H1 (cell line): ENCODE measurements at regions not wholly inside any gene's neighbourhood (a gene's known extent, or its start where the extent isn't known, plus 50 kb on each side); places are given as distances from the start of the nearest gene placed in this dataset.

Experiments
- ATF3 ChIP-seq: IDR thresholded peaks from 2 replicates; pipeline ENCODE4 v1.6.1; 2011; ENCODE audit warnings: low read depth, mild to moderate bottlenecking, low read length; ENCODE audit not compliant: insufficient read depth
- BCL11A ChIP-seq, 2 experiments: IDR thresholded peaks; one replicate each; pipeline ENCODE4 v1.6.1; 2011; ENCODE audit warnings: low read depth in 2 of 2, low read length in 2 of 2, mild to moderate bottlenecking in 2 of 2
- CTCF ChIP-seq, 3 experiments: IDR thresholded peaks; 1 replicate in 2 of 3; 2 replicates in 1 of 3; pipeline versions ENCODE4 v1.5.1 to v1.6.1; 2011; ENCODE audit warnings: low read length in 3 of 3, mild to moderate bottlenecking in 3 of 3, inconsistent platforms in 2 of 3, low read depth in 1 of 3, moderate library complexity in 1 of 3; ENCODE audit not compliant: insufficient read depth in 1 of 3; ENCODE audit errors: control extremely low read depth in 1 of 3
- EGR1 ChIP-seq: IDR thresholded peaks from 2 replicates; pipeline ENCODE4 v1.6.1; 2011; ENCODE audit warnings: low read depth, low read length, borderline replicate concordance
- EP300 ChIP-seq, 2 experiments: IDR thresholded peaks; 1 replicate in 1 of 2; 2 replicates in 1 of 2; pipeline ENCODE4 v1.6.1; 2011 to 2012; ENCODE audit warnings: low read depth in 2 of 2, low read length in 2 of 2, mild to moderate bottlenecking in 2 of 2, borderline replicate concordance in 1 of 2, inconsistent platforms in 1 of 2, moderate library complexity in 1 of 2
- GABPA ChIP-seq: IDR thresholded peaks from 2 replicates; pipeline ENCODE4 v1.6.1; 2011; ENCODE audit warnings: mild to moderate bottlenecking, low read length, moderate library complexity, borderline replicate concordance; ENCODE audit not compliant: insufficient read depth
- MAFK ChIP-seq: IDR thresholded peaks from 2 replicates; pipeline ENCODE4 v1.6.1; 2012; ENCODE audit warnings: low read depth, mild to moderate bottlenecking, improper control_type of control experiment, low read length
- MAX ChIP-seq: IDR thresholded peaks from 2 replicates; pipeline ENCODE4 v1.6.1; 2012; ENCODE audit warnings: inconsistent platforms
- POLR2A ChIP-seq, 2 experiments: IDR thresholded peaks; 1 replicate in 1 of 2; 2 replicates in 1 of 2; pipeline ENCODE4 v1.6.1; 2011; ENCODE audit warnings: low read depth in 2 of 2, low read length in 2 of 2, mild to moderate bottlenecking in 2 of 2; ENCODE audit errors: control extremely low read depth in 1 of 2
- POLR2AphosphoS5 ChIP-seq: IDR thresholded peaks from 2 replicates; pipeline ENCODE4 v1.6.1; 2011; ENCODE audit warnings: low read depth, low read length
- RAD21 ChIP-seq, 2 experiments: IDR thresholded peaks in 1 of 2; conservative IDR thresholded peaks in 1 of 2; 2 replicates each; pipeline ENCODE4 v1.6.1; 2011; ENCODE audit warnings: low read depth in 2 of 2, low read length in 2 of 2, improper control_type of control experiment in 1 of 2, inconsistent platforms in 1 of 2, mild to moderate bottlenecking in 1 of 2, moderate library complexity in 1 of 2

GRCh38 chr18:2306606-2307005 lies 264.7 kb downstream of the METTL4 start:
- TF ChIP-seq POLR2AphosphoS5 (no peak), CTCF (IDR thresholded peaks at IDR 0.05; ENCODE audit: control extremely low read depth in 1 of 3, insufficient read depth in 1 of 3, low read depth in 1 of 3, low read length in 3 of 3) (no peak), ATF3 (no peak), EGR1 (no peak), POLR2A (IDR thresholded peaks at IDR 0.05; ENCODE audit: control extremely low read depth in 1 of 2, low read depth in 2 of 2, low read length in 2 of 2) (no peak), BCL11A (IDR thresholded peaks at IDR 0.05; ENCODE audit: low read depth in 2 of 2, low read length in 2 of 2) (no peak), MAFK (no peak), EP300 (IDR thresholded peaks at IDR 0.05; ENCODE audit: borderline replicate concordance in 1 of 2, low read depth in 2 of 2, low read length in 2 of 2) (no peak), RAD21 (IDR thresholded peaks at IDR 0.05 in 1 of 2, conservative IDR thresholded peaks at IDR 0.05 in 1 of 2; ENCODE audit: low read depth in 2 of 2, low read length in 2 of 2) (no peak), MAX (no peak), GABPA (no peak)
